Retina (tissue), 1 donor: ENCODE measurements at regions not wholly inside any gene's neighbourhood (a gene's known extent, or its start where the extent isn't known, plus 50 kb on each side); places are given as distances from the start of the nearest gene placed in this dataset.
"Not testable (repeated sequence)": the region's sequence is repeated elsewhere in the genome, so short reads cannot be mapped to it uniquely, and the experiment has no call there.

Experiments used
- DNase-seq: peaks from one replicate; pipeline ENCODE4 v3.0.0-alpha.2; 2016

DNA sequence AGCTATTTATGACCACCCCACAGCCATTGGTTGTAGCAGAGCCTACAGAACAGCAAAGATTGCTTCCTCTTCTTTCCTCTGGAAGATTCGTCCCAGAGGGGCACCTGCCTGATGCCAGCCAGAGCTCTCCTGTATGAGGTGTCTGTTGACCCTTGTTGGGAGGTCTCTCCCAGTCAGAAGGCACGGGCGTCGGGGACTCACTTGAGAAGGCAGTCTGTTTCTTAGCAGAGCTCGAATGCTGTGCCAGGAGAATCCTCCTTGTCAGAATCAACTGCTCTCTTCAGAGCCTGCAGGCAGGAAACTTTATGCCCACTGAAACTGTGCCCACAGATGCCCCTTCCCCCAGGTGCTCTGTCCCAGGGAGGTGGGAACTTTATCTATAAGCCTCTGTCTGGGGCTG, 479.5 kb upstream of the IZUMO3 start:
- no peak for DNase-seq

DNA sequence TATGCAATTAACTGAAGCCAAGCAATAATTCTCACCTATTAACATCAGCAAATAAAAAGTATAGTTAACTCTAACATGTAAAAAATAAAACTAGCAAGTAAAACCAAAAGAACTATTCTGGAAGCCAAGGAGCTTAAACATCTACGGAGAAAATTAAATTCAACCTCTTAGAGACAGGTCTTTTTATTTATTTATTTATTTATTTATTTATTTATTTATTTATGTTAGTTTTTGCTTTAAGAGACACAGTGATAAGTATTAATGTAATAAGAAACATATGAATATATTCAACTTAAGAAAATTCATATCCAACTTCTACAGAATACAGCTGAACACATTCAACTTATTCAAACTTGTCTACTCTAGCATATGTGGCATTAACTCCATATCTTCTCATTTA, 472.1 kb upstream of the IZUMO3 start:
- DNase-seq = no peak

DNA sequence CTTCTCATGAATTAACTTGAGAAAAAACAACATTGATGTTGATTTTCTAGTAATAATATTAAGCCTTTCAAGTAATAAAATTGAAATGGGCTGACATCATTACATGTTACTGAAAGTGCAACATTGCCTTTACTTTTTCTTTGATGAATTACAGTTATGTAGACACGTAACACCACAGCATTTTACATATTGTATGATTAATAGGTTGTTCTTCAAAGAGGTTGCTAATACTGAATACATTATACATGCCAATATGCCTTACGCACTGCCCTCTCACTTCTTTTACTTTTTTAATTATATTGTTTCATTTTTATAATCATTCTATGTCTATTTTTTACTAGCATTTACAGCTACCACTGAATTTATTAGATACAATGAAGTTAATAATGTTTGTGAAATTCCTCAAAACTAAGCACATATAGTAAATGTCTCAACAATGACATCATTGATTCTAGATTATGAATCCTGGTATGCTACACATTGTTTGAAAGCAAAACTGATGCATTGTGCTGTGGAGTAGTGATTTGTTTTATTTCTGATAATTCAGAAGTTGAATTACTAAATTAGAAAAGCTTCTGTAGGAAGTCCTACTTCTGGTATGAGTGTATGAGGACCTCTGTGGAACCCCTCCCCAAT, 464.4 kb upstream of the IZUMO3 start:
- DNase-seq = no peak

DNA sequence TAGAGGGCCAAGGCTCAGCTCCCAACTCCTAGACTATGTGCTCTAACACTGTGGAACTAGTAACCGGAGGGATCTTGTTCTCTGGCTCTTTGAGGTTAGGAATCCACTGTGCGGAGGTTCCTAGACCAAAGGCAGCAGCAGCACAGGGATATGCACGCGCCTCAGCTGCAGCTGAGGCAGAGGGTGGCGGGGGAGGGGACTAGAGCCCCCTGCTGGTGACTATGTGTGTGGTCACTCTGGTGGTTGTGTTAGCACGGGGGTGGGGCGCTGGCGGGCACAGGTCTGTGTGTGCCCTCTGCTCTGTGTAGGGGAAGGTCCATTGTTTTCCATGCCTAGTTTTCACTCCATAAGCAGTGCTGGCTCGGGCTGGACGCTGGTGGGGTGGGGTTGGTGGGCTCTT, 458.0 kb upstream of the IZUMO3 start:
- no peak for DNase-seq

DNA sequence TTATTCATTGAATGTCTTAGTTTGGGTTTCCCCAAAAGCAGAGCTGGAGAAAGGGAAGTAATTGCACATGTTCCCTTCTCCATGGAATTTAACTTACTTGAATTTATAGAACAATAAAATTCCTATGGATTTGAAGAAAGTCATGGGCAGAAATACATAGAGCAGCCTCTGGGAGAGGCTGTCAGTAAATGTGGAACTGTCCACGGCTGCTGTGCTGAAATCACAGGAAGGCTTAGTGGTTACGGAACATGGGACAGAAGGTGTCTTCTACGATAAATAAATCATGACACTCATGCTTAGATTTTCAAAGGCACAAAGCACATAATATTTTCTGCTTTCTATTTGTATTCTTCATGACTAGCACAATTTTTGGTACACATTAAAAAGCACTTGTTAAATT, 440.6 kb upstream of the IZUMO3 start:
- no peak for DNase-seq

DNA sequence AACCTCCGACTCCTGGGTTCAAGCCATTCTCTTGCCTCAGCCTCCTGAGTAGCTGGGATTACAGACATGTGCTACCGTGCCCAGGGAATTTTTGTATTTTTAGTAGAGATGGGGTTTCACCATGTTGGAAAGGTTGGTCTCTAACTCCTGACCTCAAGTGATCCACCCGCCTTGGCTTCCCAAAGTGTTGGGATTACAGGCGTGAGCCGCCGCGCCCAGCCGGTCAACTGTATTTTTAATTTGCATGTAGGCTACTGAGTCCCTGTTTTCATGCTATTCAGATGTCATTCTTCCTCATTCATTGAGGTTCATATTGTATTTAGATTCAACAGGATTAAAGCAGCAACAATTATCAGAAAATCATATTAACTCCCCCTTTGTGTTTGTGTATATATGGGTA, 425.1 kb upstream of the IZUMO3 start:
- DNase-seq = not testable (repeated sequence)

DNA sequence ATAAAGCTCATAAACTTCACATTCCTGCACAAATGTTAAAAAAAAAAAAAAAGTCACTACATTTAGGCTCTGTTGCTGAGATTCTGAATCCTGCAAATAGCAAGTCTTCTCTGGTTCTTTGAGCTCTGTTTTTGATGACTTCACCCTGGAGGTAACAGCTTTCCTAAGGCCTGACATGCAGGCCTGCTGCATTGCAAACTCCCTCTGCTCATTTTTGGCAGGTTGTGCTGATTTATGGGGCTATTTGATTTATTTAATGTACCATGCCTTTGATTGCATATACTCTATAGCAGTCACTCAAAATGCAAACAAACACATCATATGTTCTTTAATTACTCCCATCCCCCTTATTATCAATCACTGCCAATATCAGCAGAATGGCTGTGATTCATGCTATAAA, 416.1 kb upstream of the IZUMO3 start:
- DNase-seq = no peak

DNA sequence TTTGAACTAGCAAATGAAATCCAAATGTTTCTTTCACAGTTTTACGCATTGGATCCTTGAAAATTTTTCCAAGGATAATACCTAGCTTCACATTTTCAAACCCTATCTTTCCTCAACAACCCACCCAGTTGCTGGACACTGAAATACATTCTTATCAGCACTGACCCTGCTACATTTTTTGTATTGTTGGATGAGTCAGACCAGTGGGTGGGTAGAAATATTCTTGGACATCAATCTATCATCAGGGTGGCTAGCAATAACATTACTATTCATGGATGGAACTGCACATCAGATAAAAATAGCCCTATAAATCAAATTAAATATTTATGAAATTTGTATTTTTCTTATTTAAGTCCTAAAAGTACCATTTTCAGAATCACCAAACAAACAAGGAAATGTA, 407.4 kb upstream of the IZUMO3 start:
- DNase-seq = no peak

DNA sequence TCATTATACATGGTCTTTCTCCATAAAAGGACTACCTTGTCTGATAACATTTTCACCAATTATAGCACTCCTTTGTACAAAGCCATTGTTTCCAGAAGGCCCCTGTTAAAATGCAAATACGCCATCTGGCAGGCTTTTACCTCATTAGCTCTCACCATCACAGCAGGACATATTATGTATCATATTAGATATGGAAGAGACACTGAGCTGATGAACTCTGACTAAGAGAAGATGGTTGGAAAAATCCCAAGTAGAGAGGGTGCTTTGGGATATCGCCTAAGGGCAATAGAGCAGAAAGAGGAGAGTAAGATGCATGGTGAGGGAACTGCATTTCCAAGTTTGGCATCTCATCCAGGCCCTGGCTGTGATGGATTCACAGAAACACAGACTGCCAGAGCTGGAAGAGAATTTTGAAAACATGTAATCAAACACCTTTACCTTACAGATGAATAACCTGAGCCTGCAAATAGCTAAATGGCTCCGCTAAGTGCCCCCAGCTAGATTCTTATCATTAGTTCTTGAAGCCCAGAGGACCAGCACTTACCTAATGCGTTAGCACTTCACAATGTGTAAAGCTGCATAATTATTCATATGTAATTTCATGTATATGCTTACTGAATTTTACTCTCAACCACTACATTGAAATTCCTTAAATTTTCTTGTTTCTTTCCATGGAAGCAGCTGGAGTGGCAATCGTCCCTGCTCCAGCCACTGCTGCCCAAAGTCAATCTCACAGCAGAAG, 393.6 kb upstream of the IZUMO3 start:
- DNase-seq = peak; percentile 56

DNA sequence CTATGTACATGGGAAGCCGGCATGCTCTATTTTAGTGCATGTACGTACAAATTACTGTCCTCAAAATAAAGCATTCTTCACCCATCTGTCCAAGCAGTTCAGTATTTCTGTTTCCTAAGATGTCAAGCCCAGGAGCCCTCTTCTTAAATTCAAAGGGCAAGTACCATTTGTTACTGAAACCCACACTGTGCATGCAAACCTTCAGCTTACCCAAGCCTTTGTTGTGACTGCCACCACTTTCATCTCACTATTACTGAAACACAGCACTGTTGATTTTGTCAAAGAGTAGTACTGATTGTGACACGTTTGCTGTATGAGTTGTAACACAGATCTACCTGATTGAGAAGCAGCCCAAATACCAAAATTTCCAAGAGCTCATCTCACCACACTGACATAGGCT, 390.4 kb upstream of the IZUMO3 start:
- DNase-seq = no peak

DNA sequence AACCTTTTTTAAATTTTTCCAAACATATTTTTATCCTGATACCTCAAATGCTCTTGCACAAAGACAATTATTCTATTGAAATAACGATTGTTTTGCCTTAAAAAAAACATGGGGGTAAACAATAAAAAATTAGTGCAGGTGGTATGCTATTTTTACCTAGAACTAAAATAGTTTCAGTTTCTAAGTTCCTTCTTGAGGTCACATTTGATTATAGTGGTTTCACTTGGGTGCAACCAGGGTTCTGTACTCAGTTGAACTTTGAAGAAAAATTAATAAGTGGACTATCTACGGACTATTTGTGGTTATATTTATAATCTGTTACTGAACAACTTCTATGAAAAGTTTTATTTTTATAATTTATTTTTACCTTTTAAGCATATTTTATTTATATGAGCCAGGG, 387.1 kb upstream of the IZUMO3 start:
- DNase-seq = no peak

DNA sequence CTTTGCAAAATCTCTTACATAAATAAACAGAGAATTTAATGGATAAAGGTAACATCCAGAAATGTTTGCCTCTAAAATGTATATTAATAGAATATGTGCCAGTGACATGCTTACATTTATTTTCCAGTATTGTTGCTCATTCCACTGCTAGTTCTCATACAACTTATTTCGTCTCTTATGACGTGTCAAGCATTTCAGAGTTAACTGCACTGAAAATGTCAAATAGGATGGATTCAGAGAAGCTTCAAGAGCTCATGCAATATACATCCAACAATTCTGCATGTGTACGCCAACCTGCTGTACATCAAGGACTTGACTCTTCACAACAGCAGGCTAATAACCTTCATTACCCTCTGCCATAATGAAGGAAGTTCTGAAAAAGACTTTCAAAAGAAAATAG, 386.2 kb upstream of the IZUMO3 start:
- no peak for DNase-seq

DNA sequence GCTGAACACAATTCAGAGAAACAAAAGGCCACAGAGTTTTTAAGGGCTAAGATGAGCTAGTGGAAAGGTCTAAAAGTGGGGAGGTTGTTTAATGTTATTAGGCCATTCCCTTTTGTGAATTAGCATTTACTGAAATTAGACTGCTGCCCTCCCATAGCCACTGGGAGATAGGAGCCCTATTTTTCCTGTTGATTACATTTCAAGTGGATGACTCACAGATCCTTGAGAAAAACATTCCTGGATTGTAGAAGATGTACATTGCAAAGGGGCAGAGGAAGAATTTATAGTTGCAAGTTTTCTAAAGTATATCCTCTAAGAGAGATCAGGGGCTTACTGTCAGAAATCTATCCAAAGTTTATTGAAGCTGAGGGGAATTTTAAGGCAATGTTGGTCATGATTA, 367.1 kb upstream of the IZUMO3 start:
- no peak for DNase-seq

DNA sequence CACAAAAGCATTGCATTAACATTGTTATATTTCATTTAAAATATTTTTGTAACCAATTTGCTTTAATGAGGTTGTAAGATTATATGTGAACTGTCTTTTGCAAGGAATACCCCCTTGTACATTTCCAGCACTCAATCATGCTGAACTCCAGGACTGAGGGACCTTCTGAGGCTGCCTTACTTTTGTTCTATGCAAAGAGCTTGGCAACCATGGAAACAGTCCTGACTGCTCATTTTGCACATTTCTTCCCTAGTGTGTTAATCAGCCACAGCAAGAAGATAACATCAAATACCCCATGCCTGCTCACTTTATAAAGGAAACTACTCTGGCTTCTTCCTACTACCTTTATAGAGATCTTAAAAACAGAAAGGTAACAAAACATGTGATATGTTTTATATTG, 355.6 kb upstream of the IZUMO3 start:
- DNase-seq = peak; percentile 32

DNA sequence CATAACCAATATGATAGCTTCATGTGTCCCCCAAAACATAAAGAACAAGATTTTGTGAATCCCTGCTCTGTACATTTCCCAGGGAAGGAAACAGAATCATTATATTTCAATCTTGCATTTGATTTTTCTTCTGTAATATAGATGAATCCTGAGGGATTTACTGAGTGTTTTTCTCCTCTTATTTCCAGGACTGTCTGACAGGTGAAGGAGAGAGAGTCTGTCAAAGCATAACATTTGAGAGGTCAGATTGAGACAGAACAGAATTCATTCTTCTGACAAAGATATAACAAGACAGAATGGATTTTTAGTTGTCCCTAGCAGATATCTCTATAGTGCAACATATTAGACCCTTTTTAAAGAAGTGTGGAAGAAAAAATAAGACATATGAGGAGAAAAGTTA, 354.5 kb upstream of the IZUMO3 start:
- no peak for DNase-seq

DNA sequence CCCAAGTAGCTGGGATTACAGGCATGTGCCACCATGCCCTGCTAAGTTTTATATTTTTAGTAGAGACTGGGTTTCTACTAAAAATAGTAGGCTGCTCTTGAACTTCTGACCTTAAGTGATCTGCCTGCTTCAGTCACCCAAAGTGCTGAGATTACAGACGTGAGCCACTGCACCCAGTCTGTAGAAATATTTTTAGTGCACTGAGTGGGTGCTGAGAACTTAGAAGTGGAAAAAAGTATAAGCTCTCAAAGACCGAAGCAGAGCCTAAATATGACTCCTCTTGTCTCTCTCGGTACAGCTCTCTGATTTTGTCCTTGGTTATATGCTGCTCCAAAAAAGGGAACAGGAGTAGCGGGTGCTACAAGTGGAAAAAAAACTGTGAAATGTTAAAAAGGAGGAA, 353.8 kb upstream of the IZUMO3 start:
- no peak for DNase-seq

DNA sequence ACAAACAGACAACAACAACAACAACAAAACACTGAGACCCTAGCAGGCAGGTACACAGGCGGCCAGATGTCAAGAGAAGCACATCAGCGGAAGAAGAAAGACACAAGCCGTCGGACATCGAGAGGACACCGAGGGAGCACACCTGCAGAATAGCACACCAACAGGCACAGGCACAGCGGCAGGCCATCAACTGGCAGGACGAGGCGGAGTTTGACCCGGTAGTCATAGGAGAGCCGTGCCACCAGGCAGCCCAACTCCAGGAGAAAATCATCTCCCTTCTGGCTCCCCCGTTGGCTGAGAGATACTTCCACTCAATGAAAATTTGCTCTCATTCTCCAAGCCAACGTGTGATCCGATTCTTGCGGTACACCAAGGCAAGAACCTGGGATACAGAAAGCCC, 352.1 kb upstream of the IZUMO3 start:
- no peak for DNase-seq

DNA sequence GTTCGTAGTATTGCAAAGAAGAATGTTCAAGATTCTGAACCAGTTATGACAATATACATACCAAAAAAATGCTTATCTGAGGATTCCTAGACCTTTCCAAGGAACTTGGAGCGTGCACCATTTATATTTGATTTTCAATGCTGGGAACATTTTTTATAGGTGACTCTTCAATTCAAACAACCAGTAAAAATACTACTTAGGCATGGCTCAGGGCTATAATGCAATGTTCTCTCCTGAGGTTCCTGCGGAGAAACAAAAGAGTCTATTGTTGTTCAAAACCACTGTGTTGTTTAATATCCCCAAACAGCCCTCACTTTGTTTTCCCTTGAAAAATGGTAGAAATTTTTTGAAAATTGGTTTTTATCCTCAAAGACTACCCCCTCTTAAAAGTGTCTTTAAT, 335.7 kb upstream of the IZUMO3 start:
- DNase-seq = no peak

DNA sequence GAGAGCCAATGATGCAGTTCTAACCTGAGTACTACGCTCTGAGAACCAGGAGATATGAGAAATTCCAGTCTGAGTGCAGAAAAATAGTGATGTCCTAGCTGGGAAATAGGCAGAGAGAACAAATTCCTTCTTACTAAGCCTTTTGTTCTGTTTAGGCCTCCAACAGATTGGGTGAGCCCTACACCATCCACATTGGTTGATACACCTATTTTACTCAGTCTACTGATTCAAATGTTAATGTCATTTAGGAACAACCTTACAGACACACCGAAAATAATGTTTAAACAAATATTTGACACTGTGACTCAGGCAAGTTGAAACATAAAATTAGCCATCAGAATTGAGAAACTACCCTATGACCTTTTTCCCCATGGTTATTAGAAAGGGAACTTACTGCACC, 333.9 kb upstream of the IZUMO3 start:
- no peak for DNase-seq

DNA sequence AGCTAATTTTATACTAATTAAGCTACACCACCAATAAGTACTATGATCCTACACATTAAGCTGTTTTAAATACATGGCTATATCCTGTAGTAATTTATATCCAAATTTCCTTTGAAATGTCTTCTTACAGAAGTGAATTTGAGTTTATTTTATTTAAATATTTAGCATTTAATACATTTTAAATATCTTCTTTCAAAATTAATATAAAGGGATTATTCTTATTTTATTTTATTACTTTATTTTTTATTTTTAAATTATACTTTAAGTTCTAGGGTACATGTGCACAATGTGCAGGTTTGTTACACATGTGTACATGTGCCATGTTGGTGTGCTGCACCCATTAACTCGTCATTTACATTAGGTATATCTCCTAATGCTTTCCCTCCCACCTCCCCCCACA, 310.9 kb upstream of the IZUMO3 start:
- not testable (repeated sequence) for DNase-seq

DNA sequence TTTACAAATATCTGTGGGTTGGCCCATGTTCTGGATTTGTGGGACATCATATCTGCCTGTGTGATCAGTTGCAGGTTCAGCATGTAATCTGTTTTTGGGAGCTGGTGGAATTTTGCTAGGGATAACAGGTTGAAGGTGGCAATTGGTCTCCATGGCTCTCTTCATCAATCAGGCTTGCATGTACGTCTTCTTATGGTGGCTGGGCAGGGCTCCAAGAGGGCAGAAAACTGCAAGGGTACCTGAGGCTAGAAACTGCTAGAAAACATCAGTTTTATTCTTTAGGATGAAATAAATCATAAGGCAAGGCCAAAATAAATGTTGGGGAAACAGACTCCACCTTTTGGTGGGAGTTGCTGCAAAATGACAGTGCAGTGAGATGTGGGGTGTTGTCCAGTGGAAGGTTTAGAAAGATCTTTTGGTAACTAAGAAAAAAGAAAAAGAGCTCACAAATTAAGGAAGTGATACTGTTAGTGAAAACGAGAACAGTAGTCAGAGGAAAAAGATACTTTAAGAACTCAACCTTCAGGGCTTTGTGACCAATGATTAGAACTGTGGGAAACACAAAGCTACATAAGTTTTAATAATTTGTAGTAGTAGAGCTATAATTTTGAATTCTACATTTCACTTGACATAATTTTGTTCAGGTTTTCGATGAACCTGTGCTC, 300.7 kb upstream of the IZUMO3 start:
- no peak for DNase-seq

DNA sequence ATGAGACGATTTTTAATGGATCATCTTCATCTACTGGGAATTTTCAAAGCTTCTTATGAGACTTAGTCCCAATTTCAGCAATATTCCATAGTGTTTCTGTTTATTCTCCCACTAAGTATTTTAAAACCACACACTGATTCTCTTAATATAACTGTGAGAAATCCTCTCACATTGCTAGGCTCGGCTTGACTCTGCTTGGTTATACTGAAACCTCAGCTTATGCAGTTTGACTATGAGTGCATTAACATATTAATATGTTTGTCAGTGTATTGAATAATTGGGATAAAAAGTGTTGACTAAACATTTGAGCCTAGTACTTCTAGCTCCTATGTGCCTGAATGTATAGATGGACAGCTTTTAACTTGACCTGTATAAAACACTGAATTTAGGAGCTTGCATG, 298.5 kb upstream of the IZUMO3 start:
- no peak for DNase-seq

DNA sequence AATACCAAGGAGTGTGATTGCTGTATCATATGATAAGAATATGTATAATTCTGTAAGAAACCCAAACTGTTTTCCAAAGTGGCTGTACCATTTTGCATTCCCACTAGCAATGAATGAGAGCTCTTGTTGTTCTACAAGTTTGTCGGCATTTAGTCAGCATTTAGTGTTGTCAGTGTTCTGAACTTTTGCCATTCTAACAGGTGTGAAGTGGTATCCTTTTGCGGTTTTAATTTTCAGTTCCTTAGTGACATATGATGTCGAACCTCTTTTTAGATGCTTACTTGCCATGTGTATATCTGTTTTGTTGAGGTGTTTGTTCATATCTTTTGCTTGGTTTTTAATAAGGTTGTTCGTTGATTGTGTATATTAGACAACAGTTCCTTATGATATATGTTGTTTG, 296.3 kb upstream of the IZUMO3 start:
- DNase-seq = no peak

DNA sequence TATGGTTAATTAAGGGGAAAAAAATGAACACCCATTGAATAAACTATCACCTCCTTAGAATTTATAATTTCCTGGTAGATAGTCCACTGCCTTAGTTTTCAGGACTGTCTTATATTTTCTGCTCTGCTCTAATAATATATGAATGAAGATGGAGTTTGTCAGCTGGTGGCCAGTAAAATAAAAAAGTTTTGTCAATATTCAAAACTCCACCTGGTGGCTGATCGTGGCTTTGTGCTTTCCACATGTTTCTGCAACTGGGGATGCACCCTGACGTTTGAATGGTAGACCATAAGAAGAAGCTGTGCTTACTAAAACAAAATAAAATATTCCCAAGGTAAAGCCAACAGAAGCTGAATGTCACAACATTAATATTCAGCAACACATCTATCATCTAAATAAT, 286.6 kb upstream of the IZUMO3 start:
- no peak for DNase-seq

DNA sequence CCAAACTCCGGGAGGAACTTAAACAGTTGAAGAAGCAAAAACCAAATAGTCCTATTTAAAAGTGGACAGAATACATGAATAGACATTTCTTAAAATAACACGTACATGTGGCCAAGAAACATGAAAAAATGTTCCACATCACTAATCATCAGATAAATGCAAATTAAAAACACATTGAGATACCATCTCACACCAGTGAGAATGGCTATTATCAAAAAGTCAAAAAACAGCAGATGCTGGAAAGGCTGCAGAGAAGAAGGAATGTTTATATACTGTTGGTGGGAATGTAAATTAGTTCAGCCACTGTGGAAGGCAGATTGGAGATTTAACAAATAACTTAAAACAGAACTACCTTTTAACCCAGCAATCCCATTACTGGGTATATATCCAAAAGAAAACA, 283.0 kb upstream of the IZUMO3 start:
- no peak for DNase-seq
